BLaER1 treated with 17β-estradiol and CSF1 and Interleukin-3, amounts not matched to agents 10 nM and 100 nM (cell line): ENCODE measurements at regions not wholly inside any gene's neighbourhood (a gene's known extent, or its start where the extent isn't known, plus 50 kb on each side); places are given as distances from the start of the nearest gene placed in this dataset.

ENCODE experiments used
- H3K27ac ChIP-seq, 11 experiments: shearing (Covaris generic); formaldehyde crosslinking; 2 replicates each; pipeline ENCODE4 v1.8.1; 2022
- H3K27me3 ChIP-seq, 11 experiments: shearing (Covaris generic); formaldehyde crosslinking; 2 replicates each; pipeline ENCODE4 v1.8.1; 2022
- H3K36me3 ChIP-seq, 11 experiments: shearing (Covaris generic); formaldehyde crosslinking; 2 replicates each; pipeline ENCODE4 v1.8.1; 2022
- H3K4me1 ChIP-seq, 10 experiments: shearing (Covaris generic); formaldehyde crosslinking; 2 replicates each; pipeline ENCODE4 v1.8.1; 2022
- H3K4me2 ChIP-seq, 11 experiments: shearing (Covaris generic); formaldehyde crosslinking; 2 replicates each; pipeline ENCODE4 v1.8.1; 2022
- H3K4me3 ChIP-seq, 10 experiments: shearing (Covaris generic); formaldehyde crosslinking; 2 replicates each; pipeline ENCODE4 v1.8.1; 2022
- H3K9ac ChIP-seq, 11 experiments: shearing (Covaris generic); formaldehyde crosslinking; 2 replicates each; pipeline ENCODE4 v1.8.1; 2022
- H3K9me3 ChIP-seq, 11 experiments: shearing (Covaris generic); formaldehyde crosslinking; replicated peaks in 1 of 11; 2 replicates each; pipeline ENCODE4 v1.8.1; 2022
- H4K20me1 ChIP-seq, 11 experiments: shearing (Covaris generic); formaldehyde crosslinking; 2 replicates each; pipeline ENCODE4 v1.8.1; 2022
- Cebpa-rat ChIP-seq, 11 experiments: shearing (Covaris generic); IDR thresholded peaks; 2 replicates each; pipeline ENCODE4 v1.8.1; 2022

DNA sequence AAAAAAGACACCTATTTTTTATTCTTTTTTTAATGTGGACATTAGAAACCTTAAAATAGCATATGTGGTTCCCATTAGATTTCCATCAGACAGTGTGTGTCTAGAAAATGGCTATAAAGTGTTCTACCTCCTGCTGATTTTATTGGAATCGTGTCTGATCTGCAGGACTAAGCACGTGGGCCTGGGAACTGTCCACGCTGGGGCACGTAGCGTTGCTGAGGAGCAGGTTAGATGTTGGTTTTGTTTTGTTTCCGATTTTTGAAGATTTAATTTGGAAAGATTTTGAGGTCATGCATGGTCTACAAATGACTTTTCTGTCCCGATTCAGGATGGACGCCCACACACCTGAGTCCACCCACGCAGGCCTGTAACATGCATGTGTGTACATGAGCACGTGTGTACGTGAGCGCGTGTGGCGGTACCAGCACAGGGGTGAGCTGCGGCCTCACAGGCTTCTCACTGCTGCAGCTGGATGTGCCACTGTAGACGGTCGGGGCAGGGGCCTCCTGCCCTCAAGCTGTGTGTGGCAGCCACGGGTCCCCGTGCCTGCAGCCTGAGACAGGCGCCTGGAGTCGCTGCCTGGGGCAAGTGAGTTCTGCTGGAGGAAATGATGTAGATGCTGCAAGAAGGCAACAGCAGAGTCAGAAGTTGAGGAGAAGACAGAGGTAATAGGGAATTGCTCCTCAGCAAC is 99.7 kb upstream of the CTDP1 start:
- no peak overlapping the region for H3K27ac ChIP-seq
- H3K9ac ChIP-seq = no peak overlapping the region
- H3K4me1 ChIP-seq = peaks cover 43 to 72% (median 57%) of the 10 kb centered on the region in 10 experiments
- TF ChIP-seq Cebpa-rat (IDR thresholded peaks at IDR 0.05) = no peak
- no peaks in the 10 kb centered on the region for H4K20me1 ChIP-seq
- no peak overlapping the region for H3K4me3 ChIP-seq
- H3K36me3 ChIP-seq = no peaks in the 10 kb centered on the region
- no peaks in the 10 kb centered on the region for H3K9me3 ChIP-seq
- peak overlapping the region in 1 of 11 experiments; percentile 20; a peak in 1 of 22 replicates for H3K4me2 ChIP-seq
- no peaks in the 10 kb centered on the region for H3K27me3 ChIP-seq

- Histone ChIP-seq H3K27me3 (no peaks in the 10 kb centered on the region), H3K36me3 (no peaks in the 10 kb centered on the region), H3K4me2 (peak overlapping the region in 1 of 11 experiments; percentile 20; a peak in 1 of 22 replicates), H3K27ac (no peak overlapping the region), H3K9ac (no peak overlapping the region), H3K4me1 (peaks cover 36 to 68% (median 52%) of the 10 kb centered on the region in 10 experiments), H4K20me1 (no peaks in the 10 kb centered on the region), H3K4me3 (no peak overlapping the region), H3K9me3 (no peaks in the 10 kb centered on the region)
- TF ChIP-seq Cebpa-rat (IDR thresholded peaks at IDR 0.05) = no peak
Observed at GRCh38 chr18:79580498-79581171, 99.0 kb upstream of the CTDP1 start.

DNA sequence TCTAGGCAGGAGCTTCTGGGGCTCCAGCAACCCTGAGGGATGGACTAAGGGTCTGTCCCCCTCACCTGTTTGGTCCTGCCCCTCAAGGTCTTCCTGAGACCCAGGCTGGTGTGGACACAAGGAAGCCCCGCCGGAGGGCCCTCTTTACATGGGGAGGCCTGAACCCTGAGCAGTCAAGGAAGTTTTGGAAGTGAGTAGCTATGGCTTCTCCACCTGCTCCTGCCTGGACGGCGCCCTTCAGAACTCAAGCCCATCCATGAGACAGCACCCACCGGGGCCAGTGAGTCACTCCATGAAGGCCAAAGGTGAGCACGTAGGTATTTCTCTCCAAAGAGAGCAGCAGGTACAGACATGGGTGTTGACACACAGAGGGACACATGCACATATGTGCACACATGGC is 98.2 kb upstream of the CTDP1 start:
- Histone ChIP-seq H3K4me2 (no peak overlapping the region), H3K9ac (no peak overlapping the region), H3K4me3 (no peak overlapping the region), H3K4me1 (peaks cover 29 to 60% (median 44%) of the 10 kb centered on the region in 10 experiments), H3K27me3 (no peaks in the 10 kb centered on the region), H3K27ac (no peak overlapping the region), H3K9me3 (no peaks in the 10 kb centered on the region), H4K20me1 (no peaks in the 10 kb centered on the region), H3K36me3 (no peaks in the 10 kb centered on the region)
- TF ChIP-seq Cebpa-rat (IDR thresholded peaks at IDR 0.05) = no peak

DNA sequence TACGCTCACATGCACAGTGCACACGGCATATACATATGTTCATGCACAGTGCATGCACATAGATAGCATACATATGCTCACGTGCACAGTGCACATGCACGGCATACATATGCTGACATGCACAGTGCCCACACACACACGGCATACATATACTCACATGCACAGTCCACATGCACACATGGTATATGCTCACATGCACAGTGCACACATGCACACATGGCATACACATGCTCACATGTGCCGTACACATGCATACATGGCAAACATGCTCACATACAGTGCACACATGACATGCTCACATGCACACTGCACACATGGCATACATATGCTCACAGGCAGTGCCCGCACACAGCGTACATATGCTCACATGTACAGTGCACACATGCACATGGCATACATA is 97.7 kb upstream of the CTDP1 start:
- Histone ChIP-seq H3K4me2 (no peak overlapping the region), H3K9me3 (no peaks in the 10 kb centered on the region), H3K9ac (no peak overlapping the region), H3K27me3 (no peaks in the 10 kb centered on the region), H3K4me3 (no peak overlapping the region), H4K20me1 (no peaks in the 10 kb centered on the region; a peak in 1 of 22 replicates), H3K4me1 (peaks cover 23 to 59% (median 40%) of the 10 kb centered on the region in 10 experiments), H3K36me3 (no peaks in the 10 kb centered on the region), H3K27ac (no peak overlapping the region)
- no peak for TF ChIP-seq Cebpa-rat (IDR thresholded peaks at IDR 0.05)

GRCh38 chr18:79582978-79583377 is 96.6 kb upstream of the CTDP1 start:
- no peak overlapping the region for H3K27ac ChIP-seq
- TF ChIP-seq Cebpa-rat (IDR thresholded peaks at IDR 0.05) = no peak
- H3K9me3 ChIP-seq = no peaks in the 10 kb centered on the region
- no peaks in the 10 kb centered on the region; a peak in 1 of 22 replicates for H4K20me1 ChIP-seq
- no peak overlapping the region for H3K4me3 ChIP-seq
- H3K36me3 ChIP-seq = no peaks in the 10 kb centered on the region
- H3K4me2 ChIP-seq = peak overlapping the region in 1 of 11 experiments; percentile 23; a peak in 4 of 22 replicates
- no peaks in the 10 kb centered on the region for H3K27me3 ChIP-seq
- no peak overlapping the region for H3K9ac ChIP-seq
- H3K4me1 ChIP-seq = peaks cover 13 to 59% (median 40%) of the 10 kb centered on the region in 10 experiments

- H3K9ac ChIP-seq = no peak overlapping the region
- H3K27ac ChIP-seq = no peak overlapping the region
- H3K9me3 ChIP-seq = no peaks in the 10 kb centered on the region
- peak overlapping the region in 4 of 11 experiments; percentile 6 to 23 (median 14); a peak in 5 of 22 replicates for H3K4me2 ChIP-seq
- H3K36me3 ChIP-seq = no peaks in the 10 kb centered on the region
- no peaks in the 10 kb centered on the region for H3K27me3 ChIP-seq
- H4K20me1 ChIP-seq = no peaks in the 10 kb centered on the region; a peak in 1 of 22 replicates
- no peak for TF ChIP-seq Cebpa-rat (IDR thresholded peaks at IDR 0.05)
- H3K4me1 ChIP-seq = peaks cover 11 to 59% (median 40%) of the 10 kb centered on the region in 10 experiments; a peak in 19 of 20 replicates
- no peak overlapping the region for H3K4me3 ChIP-seq
Observed at GRCh38 chr18:79583426-79583825, 96.2 kb upstream of the CTDP1 start.

DNA sequence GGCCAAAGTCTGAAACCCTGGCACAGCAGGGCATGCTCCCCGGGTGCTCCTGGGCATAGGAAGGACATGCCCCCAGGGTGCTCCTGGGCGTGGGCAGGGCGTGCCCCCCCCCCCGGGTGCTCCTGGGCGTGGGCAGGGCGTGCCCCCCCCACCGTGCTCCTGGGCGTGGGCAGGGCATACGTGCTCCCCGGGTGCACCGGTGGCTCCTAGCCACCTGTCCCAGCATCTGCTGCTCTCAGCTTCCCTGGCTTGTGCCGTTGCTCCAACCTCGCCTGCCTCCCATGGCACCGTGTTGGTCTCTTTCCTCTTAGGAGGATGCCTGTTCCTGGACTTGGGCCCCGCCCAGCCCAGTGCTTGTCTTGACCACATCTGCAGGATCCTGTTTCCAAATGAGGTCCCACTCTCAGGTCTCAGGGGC is 95.6 kb upstream of the CTDP1 start:
- no peaks in the 10 kb centered on the region for H3K36me3 ChIP-seq
- no peaks in the 10 kb centered on the region for H3K27me3 ChIP-seq
- no peak for TF ChIP-seq Cebpa-rat (IDR thresholded peaks at IDR 0.05)
- H4K20me1 ChIP-seq = no peaks in the 10 kb centered on the region; a peak in 1 of 22 replicates
- no peak overlapping the region for H3K9ac ChIP-seq
- peaks cover 15 to 59% (median 41%) of the 10 kb centered on the region in 10 experiments; a peak in 18 of 20 replicates for H3K4me1 ChIP-seq
- H3K27ac ChIP-seq = peak overlapping the region in 2 of 11 experiments; percentile 9 to 40; a peak in 1 of 22 replicates
- no peak overlapping the region for H3K4me3 ChIP-seq
- H3K9me3 ChIP-seq = no peaks in the 10 kb centered on the region
- H3K4me2 ChIP-seq = peak overlapping the region; percentile 13 to 72 (median 57); a peak in 19 of 22 replicates

DNA sequence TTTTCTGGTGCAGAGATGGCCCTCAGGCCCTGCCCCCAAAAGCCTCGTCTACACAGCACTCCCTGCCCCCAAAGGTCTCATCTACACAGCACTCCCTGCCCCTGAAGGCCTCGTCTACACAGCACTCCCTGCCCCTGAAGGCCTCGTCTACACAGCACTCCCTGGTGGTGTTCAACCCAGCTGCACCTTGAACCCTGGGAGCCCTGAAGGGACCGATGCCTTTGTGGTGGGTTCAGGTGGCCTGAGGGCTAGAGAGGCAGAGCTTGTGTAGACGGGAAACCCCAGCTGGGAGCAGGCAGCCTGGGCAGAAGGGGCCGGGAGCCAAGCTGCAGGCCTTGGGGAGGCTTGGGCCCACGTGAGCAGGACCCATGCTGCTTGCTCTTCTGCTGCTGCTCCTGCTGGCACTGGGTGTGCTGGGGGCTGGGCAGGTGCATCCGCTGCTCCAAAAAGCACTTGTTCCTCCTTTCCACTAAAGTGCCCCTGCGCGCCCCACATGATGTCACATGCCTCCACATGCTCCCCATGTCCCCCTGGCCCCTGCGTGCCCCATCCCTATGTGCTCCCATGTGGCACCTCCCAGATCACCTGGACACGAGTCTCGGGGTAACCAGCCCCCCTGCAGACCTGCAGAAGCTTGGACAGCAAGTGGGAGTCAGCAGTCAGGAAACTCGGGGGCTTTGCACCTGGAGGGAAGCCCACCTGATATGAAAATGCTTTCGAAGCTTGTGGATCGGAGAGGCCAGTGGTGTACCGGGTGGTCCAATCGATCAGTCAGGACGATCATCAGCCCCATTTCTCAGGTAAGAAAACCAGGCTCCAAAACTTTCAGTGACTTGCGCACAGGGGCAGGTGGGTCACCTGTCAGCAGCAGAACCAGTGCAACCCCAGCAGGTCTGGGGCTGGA is 94.9 kb upstream of the CTDP1 start:
- H3K9ac ChIP-seq = no peak overlapping the region
- no peak for TF ChIP-seq Cebpa-rat (IDR thresholded peaks at IDR 0.05)
- peak overlapping the region in 2 of 11 experiments; percentile 9 to 40; a peak in 2 of 22 replicates for H3K27ac ChIP-seq
- H4K20me1 ChIP-seq = no peaks in the 10 kb centered on the region; a peak in 1 of 22 replicates
- H3K4me2 ChIP-seq = peak overlapping the region; percentile 13 to 72 (median 57); a peak in 19 of 22 replicates
- H3K4me1 ChIP-seq = peaks cover 23 to 64% (median 47%) of the 10 kb centered on the region in 10 experiments; a peak in 18 of 20 replicates
- no peak overlapping the region for H3K4me3 ChIP-seq
- H3K9me3 ChIP-seq = no peaks in the 10 kb centered on the region
- H3K27me3 ChIP-seq = no peaks in the 10 kb centered on the region
- H3K36me3 ChIP-seq = no peaks in the 10 kb centered on the region
